T47D (cell line): ENCODE measurements at regions not wholly inside any gene's neighbourhood (a gene's known extent, or its start where the extent isn't known, plus 50 kb on each side); places are given as distances from the start of the nearest gene placed in this dataset.
"Not testable (repeated sequence)": the region's sequence is repeated elsewhere in the genome, so short reads cannot be mapped to it uniquely, and the experiment has no call there.

Experiments
- DNase-seq, 2 experiments: peaks; one replicate each; pipeline versions ENCODE4 v3.0.0 to v3.0.0-alpha.2; 2011 to 2012; ENCODE audit warnings: low read depth in 1 of 2, low spot score in 1 of 2
- JUND ChIP-seq: IDR thresholded peaks from 2 replicates; pipeline ENCODE4 v1.6.1; 2012; ENCODE audit warnings: low read depth
- in situ Hi-C: cut with HindIII; loops from 2 replicates; pipeline ENCODE4 v1.10.0; 2016; ENCODE audit warnings: low sequenced_read_pairs, low pct_unique_long_range_greater_than_20kb

- TF ChIP-seq JUND = no peak
- in situ Hi-C loops = no loop called here
- no peak for DNase-seq
These were observed 126.0 kb upstream of the GBE1 start for GRCh38 chr3:81887448-81887847.

GRCh38 chr3:81886081-81886480 lies 124.6 kb upstream of the GBE1 start:
- no peak for DNase-seq
- TF ChIP-seq JUND = no peak
- in situ Hi-C loops = no loop called here

- no peak for TF ChIP-seq JUND
- in situ Hi-C loops = no loop called here
- no peak for DNase-seq
These were observed 123.3 kb upstream of the GBE1 start for GRCh38 chr3:81884791-81885190.

- peak in 1 of 2 experiments; percentile 62 for DNase-seq
- in situ Hi-C loops = no loop called here
- TF ChIP-seq JUND = no peak
These were observed 115.4 kb upstream of the GBE1 start for GRCh38 chr3:81876826-81877225.

GRCh38 chr3:81874738-81875137 lies 113.3 kb upstream of the GBE1 start:
- DNase-seq = no peak
- TF ChIP-seq JUND = no peak
- in situ Hi-C loops = no loop called here

- DNase-seq = no peak
- TF ChIP-seq JUND = no peak
- in situ Hi-C loops = no loop called here
These were observed 111.1 kb upstream of the GBE1 start for GRCh38 chr3:81872566-81872965.

- DNase-seq = no peak
- no peak for TF ChIP-seq JUND
- in situ Hi-C loops = no loop called here
These were observed 110.1 kb upstream of the GBE1 start for GRCh38 chr3:81871358-81872155.

GRCh38 chr3:81869382-81869781 lies 107.9 kb upstream of the GBE1 start:
- in situ Hi-C loops = no loop called here
- TF ChIP-seq JUND = no peak

GRCh38 chr3:81868597-81868996 lies 107.2 kb upstream of the GBE1 start:
- in situ Hi-C loops = no loop called here
- TF ChIP-seq JUND = no peak
- no peak for DNase-seq

More at GRCh38 chr3:81869382-81869781, 107.9 kb upstream of the GBE1 start:
- no peak for DNase-seq

GRCh38 chr3:81867875-81868274 lies 106.4 kb upstream of the GBE1 start:
- no peak for DNase-seq
- in situ Hi-C loops = no loop called here
- TF ChIP-seq JUND = no peak

- in situ Hi-C loops, DNase-seq: not testable (repeated sequence)
These were observed 103.7 kb upstream of the GBE1 start for GRCh38 chr3:81865164-81865563.

GRCh38 chr3:81864272-81864671 lies 102.8 kb upstream of the GBE1 start:
- in situ Hi-C loops = no loop called here
- DNase-seq = peak in 1 of 2 experiments; percentile 5
- no peak for TF ChIP-seq JUND

GRCh38 chr3:81863756-81864155 lies 102.3 kb upstream of the GBE1 start:
- in situ Hi-C loops = no loop called here
- no peak for TF ChIP-seq JUND
- no peak for DNase-seq

GRCh38 chr3:81861593-81861992 lies 100.1 kb upstream of the GBE1 start:
- in situ Hi-C loops = no loop called here
- no peak for DNase-seq

More at GRCh38 chr3:81861593-81861992, 100.1 kb upstream of the GBE1 start:
- no peak for TF ChIP-seq JUND
